Neural progenitor cell (in vitro differentiated cells): ENCODE measurements at regions not wholly inside any gene's neighbourhood (a gene's known extent, or its start where the extent isn't known, plus 50 kb on each side); places are given as distances from the start of the nearest gene placed in this dataset.

Source experiments
- DNase-seq: peaks from one replicate; pipeline ENCODE4 v3.0.0-alpha.2; 2016; ENCODE audit warnings: low spot score
- H2AFZ ChIP-seq: fragments of 200-600 bp; sonication (generic); replicated peaks from 2 replicates; pipeline ENCODE4 v1.6.1; 2016; ENCODE audit warnings: antibody characterized with exemption
- H3F3A ChIP-seq: fragments of 200-600 bp; sonication (generic); 2 replicates; pipeline ENCODE4 v1.6.1; 2016; ENCODE audit warnings: antibody characterized with exemption, low read depth
- H3K27ac ChIP-seq: fragments of 200-600 bp; sonication (generic); 2 replicates; pipeline ENCODE4 v1.5.1; 2016; ENCODE audit warnings: mild to moderate bottlenecking
- H3K27me3 ChIP-seq: fragments of 200-600 bp; sonication (generic); 2 replicates; pipeline ENCODE4 v1.6.1; 2016; ENCODE audit warnings: mild to moderate bottlenecking, moderate library complexity
- H3K36me3 ChIP-seq: fragments of 200-600 bp; sonication (generic); 2 replicates; pipeline ENCODE4 v1.5.1; 2016
- H3K4me1 ChIP-seq: fragments of 200-600 bp; sonication (generic); 2 replicates; pipeline ENCODE4 v1.6.1; 2016; ENCODE audit warnings: mixed run types
- H3K4me2 ChIP-seq: fragments of 200-600 bp; sonication (generic); 2 replicates; pipeline ENCODE4 v1.6.1; 2016
- H3K4me3 ChIP-seq: fragments of 200-600 bp; sonication (generic); 2 replicates; pipeline ENCODE4 v1.5.1; 2016
- H3K79me2 ChIP-seq: fragments of 200-600 bp; sonication (generic); 2 replicates; pipeline ENCODE4 v1.6.1; 2016; ENCODE audit warnings: low read depth
- H3K9ac ChIP-seq: fragments of 200-600 bp; sonication (generic); 2 replicates; pipeline ENCODE4 v1.6.1; 2016
- H3K9me3 ChIP-seq: fragments of 200-600 bp; sonication (generic); 2 replicates; pipeline ENCODE4 v1.5.1; 2016; ENCODE audit warnings: low read depth
- H4K20me1 ChIP-seq: fragments of 200-600 bp; sonication (generic); 2 replicates; pipeline ENCODE4 v1.6.1; 2016; ENCODE audit warnings: low read depth
- H3K27ac Mint-ChIP-seq: 3 replicates; pipeline ENCODE4 v1.8.0; 2021; ENCODE audit warnings: mixed read lengths
- H3K27me3 Mint-ChIP-seq: 2 replicates; pipeline ENCODE4 v1.8.0; 2022; ENCODE audit warnings: low read depth, mild to moderate bottlenecking, inconsistent platforms, moderate library complexity, mixed read lengths; ENCODE audit not compliant: insufficient read depth
- H3K36me3 Mint-ChIP-seq: 3 replicates; pipeline ENCODE4 v1.8.0; 2021; ENCODE audit warnings: mixed read lengths
- H3K4me1 Mint-ChIP-seq: 3 replicates; pipeline ENCODE4 v1.8.0; 2021; ENCODE audit warnings: mixed read lengths
- H3K4me3 Mint-ChIP-seq: 3 replicates; pipeline ENCODE4 v1.8.0; 2021; ENCODE audit warnings: mild to moderate bottlenecking, moderate library complexity, mixed read lengths
- H3K9me3 Mint-ChIP-seq: 3 replicates; pipeline ENCODE4 v1.8.0; 2020; ENCODE audit warnings: mixed read lengths
- EZH2 ChIP-seq: fragments of 200-600 bp; sonication (generic); IDR thresholded peaks from 2 replicates; pipeline ENCODE4 v1.6.1; 2017; ENCODE audit warnings: antibody characterized with exemption, mild to moderate bottlenecking, moderate library complexity
- EZH2phosphoT487 ChIP-seq: fragments of 200-600 bp; sonication (generic); IDR thresholded peaks from 2 replicates; pipeline ENCODE4 v1.6.1; 2017; ENCODE audit warnings: antibody characterized with exemption
- TF ChIP-seq, protein P1 (sequence below): fragments of 200-600 bp; sonication (generic); IDR thresholded peaks from 2 replicates; pipeline ENCODE4 v1.5.1; 2017; ENCODE audit warnings: antibody characterized with exemption, mild to moderate bottlenecking

DNA sequence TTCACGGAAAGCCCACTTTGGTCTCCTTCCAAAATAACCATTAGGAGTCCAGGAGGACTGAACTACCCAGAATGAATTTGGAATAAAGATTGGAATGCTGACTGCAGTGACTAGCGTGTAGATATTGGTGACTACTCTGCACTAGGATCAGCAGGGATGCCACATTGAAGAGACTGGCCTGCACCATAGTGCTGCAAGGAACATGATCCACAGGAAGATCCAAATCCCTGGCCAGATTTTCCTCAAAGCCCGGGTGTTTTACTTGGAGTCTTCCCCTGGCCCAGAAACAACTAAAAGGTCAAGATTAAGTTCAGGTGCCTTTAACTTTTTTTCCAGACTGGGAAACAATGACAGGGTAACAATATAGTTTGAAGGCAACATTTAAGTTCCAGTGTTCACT lies 870.4 kb downstream of the CDH8 start:
- H3K27ac Mint-ChIP-seq = no peak overlapping the region
- no peak overlapping the region for H3K4me3 ChIP-seq
- H3K79me2 ChIP-seq = no peaks in the 10 kb centered on the region
- no peak overlapping the region for H3K9ac ChIP-seq
- no peaks in the 10 kb centered on the region for H3K9me3 Mint-ChIP-seq
- H3K9me3 ChIP-seq = no peaks in the 10 kb centered on the region
- H3K4me2 ChIP-seq = no peak overlapping the region
- H3K4me3 Mint-ChIP-seq = no peak overlapping the region
- H4K20me1 ChIP-seq = no peaks in the 10 kb centered on the region
- H3K27me3 Mint-ChIP-seq = no peaks in the 10 kb centered on the region
- no peaks in the 10 kb centered on the region for H3K36me3 ChIP-seq
- H2AFZ ChIP-seq = no peak overlapping the region
- H3K36me3 Mint-ChIP-seq = no peaks in the 10 kb centered on the region
- H3K27me3 ChIP-seq = no peaks in the 10 kb centered on the region
- H3F3A ChIP-seq = no peaks in the 10 kb centered on the region
- no peak for DNase-seq
- no peaks in the 10 kb centered on the region for H3K4me1 ChIP-seq
- TF ChIP-seq EZH2phosphoT487 = no peak
- no peak for TF ChIP-seq EZH2
- TF ChIP-seq, protein P1, sequence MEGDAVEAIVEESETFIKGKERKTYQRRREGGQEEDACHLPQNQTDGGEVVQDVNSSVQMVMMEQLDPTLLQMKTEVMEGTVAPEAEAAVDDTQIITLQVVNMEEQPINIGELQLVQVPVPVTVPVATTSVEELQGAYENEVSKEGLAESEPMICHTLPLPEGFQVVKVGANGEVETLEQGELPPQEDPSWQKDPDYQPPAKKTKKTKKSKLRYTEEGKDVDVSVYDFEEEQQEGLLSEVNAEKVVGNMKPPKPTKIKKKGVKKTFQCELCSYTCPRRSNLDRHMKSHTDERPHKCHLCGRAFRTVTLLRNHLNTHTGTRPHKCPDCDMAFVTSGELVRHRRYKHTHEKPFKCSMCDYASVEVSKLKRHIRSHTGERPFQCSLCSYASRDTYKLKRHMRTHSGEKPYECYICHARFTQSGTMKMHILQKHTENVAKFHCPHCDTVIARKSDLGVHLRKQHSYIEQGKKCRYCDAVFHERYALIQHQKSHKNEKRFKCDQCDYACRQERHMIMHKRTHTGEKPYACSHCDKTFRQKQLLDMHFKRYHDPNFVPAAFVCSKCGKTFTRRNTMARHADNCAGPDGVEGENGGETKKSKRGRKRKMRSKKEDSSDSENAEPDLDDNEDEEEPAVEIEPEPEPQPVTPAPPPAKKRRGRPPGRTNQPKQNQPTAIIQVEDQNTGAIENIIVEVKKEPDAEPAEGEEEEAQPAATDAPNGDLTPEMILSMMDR = no peak
- no peaks in the 10 kb centered on the region for H3K4me1 Mint-ChIP-seq
- no peak overlapping the region for H3K27ac ChIP-seq

GRCh38 chr16:61150351-61150750 lies 885.9 kb downstream of the CDH8 start:
- no peak overlapping the region for H3K9ac ChIP-seq
- H3F3A ChIP-seq = no peaks in the 10 kb centered on the region
- Mint-ChIP-seq H3K27me3 (no peaks in the 10 kb centered on the region), H3K4me3 (no peak overlapping the region), H3K27ac (no peak overlapping the region), H3K36me3 (no peaks in the 10 kb centered on the region), H3K9me3 (peaks cover 5% of the 10 kb centered on the region), H3K4me1 (no peaks in the 10 kb centered on the region)
- no peaks in the 10 kb centered on the region for H3K36me3 ChIP-seq
- H3K4me2 ChIP-seq = no peak overlapping the region
- no peaks in the 10 kb centered on the region for H3K79me2 ChIP-seq
- TF ChIP-seq, protein P1 = no peak
- TF ChIP-seq EZH2 (no peak), EZH2phosphoT487 (no peak)
- H2AFZ ChIP-seq = no peak overlapping the region
- H3K27me3 ChIP-seq = no peaks in the 10 kb centered on the region
- H3K27ac ChIP-seq = no peak overlapping the region
- no peaks in the 10 kb centered on the region for H3K9me3 ChIP-seq
- H4K20me1 ChIP-seq = no peaks in the 10 kb centered on the region
- H3K4me1 ChIP-seq = no peaks in the 10 kb centered on the region
- H3K4me3 ChIP-seq = no peak overlapping the region
- no peak for DNase-seq

DNA sequence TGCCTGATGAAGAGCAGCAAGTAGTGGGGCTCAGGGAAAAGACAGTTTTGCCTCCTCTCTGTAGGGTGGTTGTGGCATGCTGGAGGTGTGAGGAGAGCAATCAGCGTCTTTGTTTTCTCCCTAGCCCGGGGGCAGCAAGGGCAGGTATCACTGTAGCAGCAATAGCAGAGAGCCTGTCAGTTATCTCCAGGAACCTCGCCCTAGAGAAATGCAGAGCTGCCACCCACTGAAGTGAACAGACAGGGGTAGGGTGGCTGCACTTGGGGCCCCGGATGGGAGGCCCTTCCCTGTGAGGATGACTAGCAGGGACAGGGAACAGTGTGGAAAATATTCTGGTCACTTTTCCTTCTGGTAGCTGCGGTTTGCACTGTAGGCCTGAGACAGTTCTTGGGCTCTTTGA lies 886.5 kb downstream of the CDH8 start:
- H3K27ac ChIP-seq = no peak overlapping the region
- no peaks in the 10 kb centered on the region for H3K79me2 ChIP-seq
- Mint-ChIP-seq H3K4me1 (no peaks in the 10 kb centered on the region), H3K36me3 (no peaks in the 10 kb centered on the region), H3K9me3 (peaks cover 2% of the 10 kb centered on the region), H3K27ac (no peak overlapping the region), H3K4me3 (no peak overlapping the region), H3K27me3 (no peaks in the 10 kb centered on the region)
- H3F3A ChIP-seq = no peaks in the 10 kb centered on the region
- no peak for TF ChIP-seq EZH2phosphoT487
- TF ChIP-seq, protein P1 = no peak
- no peak for TF ChIP-seq EZH2
- H3K36me3 ChIP-seq = no peaks in the 10 kb centered on the region
- H3K4me3 ChIP-seq = no peak overlapping the region
- no peaks in the 10 kb centered on the region for H3K9me3 ChIP-seq
- no peak overlapping the region for H3K4me2 ChIP-seq
- H3K4me1 ChIP-seq = no peaks in the 10 kb centered on the region
- DNase-seq = no peak
- no peak overlapping the region for H3K9ac ChIP-seq
- H4K20me1 ChIP-seq = no peaks in the 10 kb centered on the region
- no peaks in the 10 kb centered on the region for H3K27me3 ChIP-seq
- no peak overlapping the region for H2AFZ ChIP-seq

DNA sequence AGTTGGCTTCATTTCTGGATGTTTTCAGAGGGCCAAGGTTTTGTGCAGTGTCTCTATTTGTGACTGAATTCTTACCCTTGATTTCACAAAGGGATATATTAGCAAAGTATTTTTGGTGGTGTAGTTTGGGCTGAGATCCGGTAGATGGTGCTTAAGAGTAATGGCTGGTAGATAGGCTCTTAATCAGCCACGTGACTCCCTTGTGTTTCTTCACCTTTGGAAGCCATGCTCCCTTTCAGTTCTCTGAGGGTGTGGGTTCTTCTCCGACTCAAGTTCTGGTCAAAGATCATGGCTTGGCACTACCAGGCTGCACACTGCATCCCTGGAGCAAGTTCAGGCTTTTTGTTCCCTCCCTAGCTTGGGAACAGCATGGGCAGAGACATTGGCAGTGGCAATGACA lies 887.3 kb downstream of the CDH8 start:
- Histone ChIP-seq H3F3A (no peaks in the 10 kb centered on the region), H2AFZ (no peak overlapping the region), H3K9me3 (no peaks in the 10 kb centered on the region), H4K20me1 (no peaks in the 10 kb centered on the region), H3K4me2 (no peak overlapping the region), H3K9ac (no peak overlapping the region), H3K27me3 (no peaks in the 10 kb centered on the region), H3K27ac (no peak overlapping the region), H3K4me3 (no peak overlapping the region), H3K4me1 (no peaks in the 10 kb centered on the region), H3K79me2 (no peaks in the 10 kb centered on the region), H3K36me3 (no peaks in the 10 kb centered on the region)
- H3K27ac Mint-ChIP-seq = no peak overlapping the region
- H3K4me3 Mint-ChIP-seq = no peak overlapping the region
- no peaks in the 10 kb centered on the region for H3K36me3 Mint-ChIP-seq
- H3K27me3 Mint-ChIP-seq = no peaks in the 10 kb centered on the region
- no peaks in the 10 kb centered on the region for H3K4me1 Mint-ChIP-seq
- no peak for TF ChIP-seq EZH2
- TF ChIP-seq, protein P1 = peak; percentile 27
- DNase-seq = no peak
- H3K9me3 Mint-ChIP-seq = no peaks in the 10 kb centered on the region
